ENCODE measurements at regions not wholly inside any gene's neighbourhood (a gene's known extent, or its start where the extent isn't known, plus 50 kb on each side); places are given as distances from the start of the nearest gene placed in this dataset.

GRCh38 chr7:46028246-46028645, 107.2 kb upstream of the IGFBP3 start:
- no peak for ATAC-seq (ENCODE audit: low read depth)
- POLR2A ChIA-PET (ENCODE audit: unreplicated experiment), result no interaction called here

More at GRCh38 chr7:46028246-46028645, 107.2 kb upstream of the IGFBP3 start:
- H2AK5ac ChIP-seq (ENCODE audit: low read depth, low read length), result no peak overlapping the region
- H3K36me3 ChIP-seq (ENCODE audit: control insufficient read depth, insufficient read depth, low read length), result no peaks in the 10 kb centered on the region
- H3K14ac ChIP-seq (replicated peaks; ENCODE audit: low read depth, low read length), result no peak overlapping the region
- H3K9me1 ChIP-seq (ENCODE audit: insufficient read depth, low read length), result peaks cover under 1% of the 10 kb centered on the region
- H2BK120ac ChIP-seq (ENCODE audit: low read depth, low read length), result no peak overlapping the region
- H3K27ac ChIP-seq (ENCODE audit: insufficient read depth, low read length), result no peak overlapping the region
- no peak for DNase-seq
- H2BK20ac ChIP-seq (ENCODE audit: low read depth, low read length), result no peak overlapping the region
- no peak overlapping the region for H3K4me2 ChIP-seq (ENCODE audit: low read depth, low read length)
- H2AK9ac ChIP-seq (replicated peaks; ENCODE audit: low read depth, low read length, poor library complexity), result no peak overlapping the region
- BruUV-seq (replicated peaks), result no TSS peak
- H3K27me3 ChIP-seq (ENCODE audit: control insufficient read depth, insufficient read depth, low read length), result no peaks in the 10 kb centered on the region
- TF ChIP-seq FOS (IDR thresholded peaks at IDR 0.05; ENCODE audit: low read depth, low read length) (no peak), CHD1 (IDR thresholded peaks at IDR 0.05; ENCODE audit: low read depth, low read length) (no peak), ELK1 (IDR thresholded peaks at IDR 0.05; ENCODE audit: borderline replicate concordance, low read depth, low read length) (no peak), CEBPB (IDR thresholded peaks at IDR 0.05; ENCODE audit: low read depth, low read length) (no peak), MAFK (IDR thresholded peaks at IDR 0.05; ENCODE audit: low read depth, low read length) (no peak), RCOR1 (IDR thresholded peaks at IDR 0.05; ENCODE audit: insufficient replicate concordance, low read length) (no peak), USF2 (IDR thresholded peaks at IDR 0.05; ENCODE audit: low read depth, low read length) (no peak), RAD21 (IDR thresholded peaks at IDR 0.05; ENCODE audit: low read length) (no peak), RFX5 (IDR thresholded peaks at IDR 0.05; ENCODE audit: low read depth, low read length) (no peak), MXI1 (IDR thresholded peaks at IDR 0.05; ENCODE audit: borderline replicate concordance, low read depth, low read length) (no peak), MAZ (IDR thresholded peaks at IDR 0.05; ENCODE audit: borderline replicate concordance, low read depth, low read length) (no peak), BHLHE40 (IDR thresholded peaks at IDR 0.05; ENCODE audit: low read depth, low read length) (no peak), POLR2A (IDR thresholded peaks at IDR 0.05; ENCODE audit: low read depth, low read length) (no peak), SMC3 (IDR thresholded peaks at IDR 0.05; ENCODE audit: low read depth, low read length) (no peak), NFE2L2 (IDR thresholded peaks at IDR 0.05; ENCODE audit: low read depth, low read length) (no peak)
- TF ChIP-seq, protein P1, sequence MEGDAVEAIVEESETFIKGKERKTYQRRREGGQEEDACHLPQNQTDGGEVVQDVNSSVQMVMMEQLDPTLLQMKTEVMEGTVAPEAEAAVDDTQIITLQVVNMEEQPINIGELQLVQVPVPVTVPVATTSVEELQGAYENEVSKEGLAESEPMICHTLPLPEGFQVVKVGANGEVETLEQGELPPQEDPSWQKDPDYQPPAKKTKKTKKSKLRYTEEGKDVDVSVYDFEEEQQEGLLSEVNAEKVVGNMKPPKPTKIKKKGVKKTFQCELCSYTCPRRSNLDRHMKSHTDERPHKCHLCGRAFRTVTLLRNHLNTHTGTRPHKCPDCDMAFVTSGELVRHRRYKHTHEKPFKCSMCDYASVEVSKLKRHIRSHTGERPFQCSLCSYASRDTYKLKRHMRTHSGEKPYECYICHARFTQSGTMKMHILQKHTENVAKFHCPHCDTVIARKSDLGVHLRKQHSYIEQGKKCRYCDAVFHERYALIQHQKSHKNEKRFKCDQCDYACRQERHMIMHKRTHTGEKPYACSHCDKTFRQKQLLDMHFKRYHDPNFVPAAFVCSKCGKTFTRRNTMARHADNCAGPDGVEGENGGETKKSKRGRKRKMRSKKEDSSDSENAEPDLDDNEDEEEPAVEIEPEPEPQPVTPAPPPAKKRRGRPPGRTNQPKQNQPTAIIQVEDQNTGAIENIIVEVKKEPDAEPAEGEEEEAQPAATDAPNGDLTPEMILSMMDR (conservative IDR thresholded peaks at IDR 0.05; ENCODE audit: low read depth, low read length), result no peak
- no peaks in the 10 kb centered on the region for H4K20me1 ChIP-seq (ENCODE audit: insufficient read depth, low read length)
- no peak overlapping the region for H3K4me3 ChIP-seq (ENCODE audit: insufficient read depth, low read depth, low read length)
- WGBS, 2 experiments (ENCODE audit: extremely low coverage in 2 of 2, insufficient read length in 1 of 2), result no CpG with 5 or more reads among the region's 1 CpG
- no peaks in the 10 kb centered on the region for H3K79me1 ChIP-seq (ENCODE audit: low read depth in 1 of 2, low read length in 2 of 2)
- no peak overlapping the region for H4K91ac ChIP-seq (ENCODE audit: insufficient read depth, low read depth, low read length)
- intact Hi-C loops (cut with micrococcal nuclease) (no loop called here), in situ Hi-C loops (cut with MboI; ENCODE audit: low sequenced_read_pairs) (no loop called here), dilution Hi-C loops (cut with HindIII; ENCODE audit: low sequenced_read_pairs, unreplicated experiment) (no loop called here)
- H2AFZ ChIP-seq (replicated peaks; ENCODE audit: low read length, poor library complexity), result no peak overlapping the region
- H3K56ac ChIP-seq (ENCODE audit: extremely low read depth, insufficient read depth, low read length), result no peak overlapping the region
- H3K9ac ChIP-seq (ENCODE audit: low read depth, low read length), result no peak overlapping the region
- H3K4me1 ChIP-seq (ENCODE audit: control insufficient read depth, insufficient read depth, low read length), result peaks cover 10% of the 10 kb centered on the region
- H3K9me3 ChIP-seq (ENCODE audit: control insufficient read depth, insufficient read depth, low read length), result no peaks in the 10 kb centered on the region
- H2BK15ac ChIP-seq (ENCODE audit: low read depth, low read length), result no peak overlapping the region
- no peak overlapping the region for H2BK5ac ChIP-seq (ENCODE audit: low read depth, low read length, poor library complexity, severe bottlenecking)
- no peak overlapping the region for H4K5ac ChIP-seq (ENCODE audit: low read depth, low read length)
- CTCF ChIA-PET, result interaction anchor here (1.2 kb wide), 1 partner anchor 15 kb away, joined by 3 read pairs; no protein-coding TSS in a partner anchor
- H4K8ac ChIP-seq (ENCODE audit: low read depth in 2 of 2, low read length in 2 of 2), result no peak overlapping the region
- no peak overlapping the region for H3K23ac ChIP-seq (ENCODE audit: low read depth, low read length)
- no peak overlapping the region for H3K18ac ChIP-seq (ENCODE audit: low read depth, low read length)
- no peak overlapping the region for H3K4ac ChIP-seq (ENCODE audit: low read depth, low read length)

All from IMR-90 (cell line).